ENCODE measurements at regions not wholly inside any gene's neighbourhood (a gene's known extent, or its start where the extent isn't known, plus 50 kb on each side); places are given as distances from the start of the nearest gene placed in this dataset.

DNA sequence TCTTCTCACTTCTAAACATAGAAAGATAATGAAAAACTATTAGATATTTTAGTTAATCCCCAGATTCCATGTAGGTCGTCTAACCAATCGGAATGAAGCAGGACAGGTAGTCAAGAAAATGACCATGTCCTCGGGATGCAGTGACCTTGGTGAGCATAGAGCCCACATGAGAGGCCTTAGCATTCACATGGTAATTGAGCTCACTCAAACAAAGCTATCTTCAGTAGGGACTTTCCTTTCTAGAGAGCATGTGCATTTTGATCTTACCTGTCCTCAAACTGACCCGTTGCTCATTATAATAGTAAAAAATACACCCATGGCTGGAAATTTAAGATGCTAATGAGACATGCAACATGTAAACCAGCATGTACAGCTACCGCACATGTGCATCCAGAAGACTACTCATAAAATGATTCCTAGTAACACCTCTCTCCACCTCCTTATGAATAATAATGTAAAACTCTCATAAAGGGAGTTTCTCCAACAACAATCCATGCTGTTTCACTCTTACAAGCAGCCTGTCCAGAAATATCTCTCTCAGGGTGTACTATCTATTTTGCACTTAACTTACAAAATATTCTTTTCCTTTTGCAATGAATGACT lies 274.0 kb upstream of the CDH9 start:
- no peak for DNase-seq
- no peaks in the 10 kb centered on the region for H3K27me3 Mint-ChIP-seq
- no peaks in the 10 kb centered on the region for H3K36me3 ChIP-seq (ENCODE audit: insufficient read depth, low read length)
- H3K4me1 Mint-ChIP-seq (ENCODE audit: low read depth): no peaks in the 10 kb centered on the region
- POLR2A ChIA-PET: no interaction called here
- H3K27me3 ChIP-seq (ENCODE audit: control insufficient read depth in 1 of 2, insufficient read depth in 2 of 2, low read length in 2 of 2): no peaks in the 10 kb centered on the region
- no peak overlapping the region for H3K4me3 ChIP-seq (ENCODE audit: low read length)
- TF ChIP-seq, protein P1, sequence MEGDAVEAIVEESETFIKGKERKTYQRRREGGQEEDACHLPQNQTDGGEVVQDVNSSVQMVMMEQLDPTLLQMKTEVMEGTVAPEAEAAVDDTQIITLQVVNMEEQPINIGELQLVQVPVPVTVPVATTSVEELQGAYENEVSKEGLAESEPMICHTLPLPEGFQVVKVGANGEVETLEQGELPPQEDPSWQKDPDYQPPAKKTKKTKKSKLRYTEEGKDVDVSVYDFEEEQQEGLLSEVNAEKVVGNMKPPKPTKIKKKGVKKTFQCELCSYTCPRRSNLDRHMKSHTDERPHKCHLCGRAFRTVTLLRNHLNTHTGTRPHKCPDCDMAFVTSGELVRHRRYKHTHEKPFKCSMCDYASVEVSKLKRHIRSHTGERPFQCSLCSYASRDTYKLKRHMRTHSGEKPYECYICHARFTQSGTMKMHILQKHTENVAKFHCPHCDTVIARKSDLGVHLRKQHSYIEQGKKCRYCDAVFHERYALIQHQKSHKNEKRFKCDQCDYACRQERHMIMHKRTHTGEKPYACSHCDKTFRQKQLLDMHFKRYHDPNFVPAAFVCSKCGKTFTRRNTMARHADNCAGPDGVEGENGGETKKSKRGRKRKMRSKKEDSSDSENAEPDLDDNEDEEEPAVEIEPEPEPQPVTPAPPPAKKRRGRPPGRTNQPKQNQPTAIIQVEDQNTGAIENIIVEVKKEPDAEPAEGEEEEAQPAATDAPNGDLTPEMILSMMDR (IDR thresholded peaks at IDR 0.05): no peak
- CTCF ChIA-PET: no interaction called here
- H3K9me3 ChIP-seq (ENCODE audit: control insufficient read depth in 1 of 2, insufficient read depth in 1 of 2, low read length in 2 of 2): no peaks in the 10 kb centered on the region
- intact Hi-C loops (cut with DNase I, micrococcal nuclease): no loop called here
- H3K27ac ChIP-seq (ENCODE audit: low read depth in 1 of 2, low read length in 2 of 2): no peak overlapping the region
- no peak for ATAC-seq (ENCODE audit: poor library complexity)
- no peak overlapping the region for H3K4me3 Mint-ChIP-seq
- H3K4me1 ChIP-seq (ENCODE audit: insufficient read depth, low read length): no peaks in the 10 kb centered on the region
- H3K27ac Mint-ChIP-seq: no peak overlapping the region
- peaks cover 9% of the 10 kb centered on the region for H3K9me3 Mint-ChIP-seq
- H3K36me3 Mint-ChIP-seq (ENCODE audit: low read depth): no peaks in the 10 kb centered on the region

DNA sequence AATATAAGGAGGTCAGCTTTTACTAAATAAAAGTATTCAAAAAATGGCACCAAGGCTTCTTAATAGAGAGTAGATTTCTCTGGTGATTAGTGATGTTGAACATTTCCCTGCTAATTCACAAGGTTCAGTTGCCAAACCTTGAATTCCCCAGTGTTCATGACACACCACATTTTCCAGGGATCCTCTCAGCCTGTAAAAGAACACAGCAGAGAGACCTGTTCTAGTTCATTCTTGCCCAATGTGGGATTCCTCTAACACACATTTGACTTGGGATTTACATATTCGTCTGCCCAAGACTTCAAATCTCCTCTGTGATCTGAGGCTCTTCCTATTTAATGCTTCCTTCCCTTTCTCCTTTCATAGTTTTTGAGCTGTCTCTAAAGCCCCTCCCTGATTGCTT lies 273.2 kb upstream of the CDH9 start:
- Mint-ChIP-seq H3K36me3 (ENCODE audit: low read depth) (no peaks in the 10 kb centered on the region), H3K9me3 (peaks cover 10% of the 10 kb centered on the region), H3K4me3 (no peak overlapping the region), H3K27ac (no peak overlapping the region), H3K27me3 (no peaks in the 10 kb centered on the region), H3K4me1 (ENCODE audit: low read depth) (no peaks in the 10 kb centered on the region)
- ATAC-seq (ENCODE audit: poor library complexity) (no peak), DNase-seq (no peak)
- H3K27me3 ChIP-seq (ENCODE audit: control insufficient read depth in 1 of 2, insufficient read depth in 2 of 2, low read length in 2 of 2): no peaks in the 10 kb centered on the region
- intact Hi-C loops (cut with DNase I, micrococcal nuclease): no loop called here
- TF ChIP-seq, protein P1 (IDR thresholded peaks at IDR 0.05): no peak
- ChIA-PET CTCF (no interaction called here), POLR2A (no interaction called here)
- no peak overlapping the region for H3K4me3 ChIP-seq (ENCODE audit: low read length)
- no peak overlapping the region for H3K27ac ChIP-seq (ENCODE audit: low read depth in 1 of 2, low read length in 2 of 2)
- no peaks in the 10 kb centered on the region for H3K9me3 ChIP-seq (ENCODE audit: control insufficient read depth in 1 of 2, insufficient read depth in 1 of 2, low read length in 2 of 2)
- no peaks in the 10 kb centered on the region for H3K4me1 ChIP-seq (ENCODE audit: insufficient read depth, low read length)
- H3K36me3 ChIP-seq (ENCODE audit: insufficient read depth, low read length): no peaks in the 10 kb centered on the region

DNA sequence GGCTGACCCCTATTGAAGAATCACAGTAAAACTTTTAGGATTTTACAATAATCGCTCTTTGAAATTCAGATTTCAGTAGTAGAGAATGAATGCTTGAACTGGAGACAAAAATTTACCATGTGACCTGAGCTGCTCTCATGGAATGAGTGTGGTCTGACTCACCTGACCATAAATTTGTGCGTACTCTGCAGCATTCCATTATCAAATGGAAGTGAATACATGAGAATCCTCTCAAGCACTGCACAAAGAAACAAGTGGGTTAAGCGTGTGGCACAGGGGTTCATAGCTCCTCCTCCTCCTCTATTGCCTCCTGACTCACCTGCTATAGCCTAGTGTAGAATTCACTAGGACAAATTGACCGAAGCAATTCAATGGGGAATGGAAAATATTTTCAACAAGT lies 269.8 kb upstream of the CDH9 start:
- ChIA-PET CTCF (no interaction called here), POLR2A (interaction anchor here (0.6 kb wide), 1 partner anchor 18 kb away, joined by 3 read pairs; no protein-coding TSS in a partner anchor)
- Histone ChIP-seq H3K9me3 (ENCODE audit: control insufficient read depth in 1 of 2, insufficient read depth in 1 of 2, low read length in 2 of 2) (no peaks in the 10 kb centered on the region), H3K4me1 (ENCODE audit: insufficient read depth, low read length) (no peaks in the 10 kb centered on the region), H3K36me3 (ENCODE audit: insufficient read depth, low read length) (no peaks in the 10 kb centered on the region), H3K4me3 (ENCODE audit: low read length) (no peak overlapping the region), H3K27me3 (ENCODE audit: control insufficient read depth in 1 of 2, insufficient read depth in 2 of 2, low read length in 2 of 2) (no peaks in the 10 kb centered on the region), H3K27ac (ENCODE audit: low read depth in 1 of 2, low read length in 2 of 2) (no peak overlapping the region)
- DNase-seq: no peak
- no peak for ATAC-seq (ENCODE audit: poor library complexity)
- H3K27me3 Mint-ChIP-seq: no peaks in the 10 kb centered on the region
- no peaks in the 10 kb centered on the region for H3K36me3 Mint-ChIP-seq (ENCODE audit: low read depth)
- TF ChIP-seq, protein P1 (IDR thresholded peaks at IDR 0.05): no peak
- H3K27ac Mint-ChIP-seq: no peak overlapping the region
- no peaks in the 10 kb centered on the region for H3K4me1 Mint-ChIP-seq (ENCODE audit: low read depth)
- peaks cover 10% of the 10 kb centered on the region for H3K9me3 Mint-ChIP-seq
- no peak overlapping the region for H3K4me3 Mint-ChIP-seq
- intact Hi-C loops (cut with DNase I, micrococcal nuclease): no loop called here

All from CD4-positive, alpha-beta T cell (primary cell).